PC-9 (cell line): ENCODE measurements at regions not wholly inside any gene's neighbourhood (a gene's known extent, or its start where the extent isn't known, plus 50 kb on each side); places are given as distances from the start of the nearest gene placed in this dataset.

Experiments used
- CTCF ChIP-seq: fragments of 200-600 bp; sonication (generic); conservative IDR thresholded peaks from 2 replicates; pipeline ENCODE4 v1.6.1; 2017; ENCODE audit warnings: mixed run types, antibody characterized with exemption, mild to moderate bottlenecking, moderate library complexity
- EZH2 ChIP-seq: fragments of 200-600 bp; sonication (generic); IDR thresholded peaks from 2 replicates; pipeline ENCODE4 v1.8.0; 2017; ENCODE audit warnings: antibody characterized with exemption, low read depth

- TF ChIP-seq CTCF (no peak), EZH2 (no peak)
Measured at GRCh38 chr6:74840953-74841352, 364.9 kb downstream of the COL12A1 start.
